Tibial artery (tissue), 4 donors: ENCODE measurements at regions not wholly inside any gene's neighbourhood (a gene's known extent, or its start where the extent isn't known, plus 50 kb on each side); places are given as distances from the start of the nearest gene placed in this dataset.

Experiments
- DNase-seq, 2 donors: peaks; one replicate each; pipeline ENCODE4 v3.0.0-alpha.2; 2019
- H3K27ac ChIP-seq, 2 donors: fragments of 200-600 bp; sonication (generic) in 1 of 2; 1 replicate in 1 of 2; 2 replicates in 1 of 2; pipeline ENCODE4 v1.5.1; 2018 to 2019; ENCODE audit warnings: mild to moderate bottlenecking in 1 of 2
- H3K27me3 ChIP-seq, 2 donors: fragments of 200-600 bp; sonication (generic) in 1 of 2; one replicate each; pipeline versions ENCODE4 v1.5.1 to v1.6.0; 2016 to 2019
- H3K36me3 ChIP-seq, 3 donors: fragments of 200-600 bp; sonication (generic) in 2 of 3; one replicate each; pipeline ENCODE4 v1.5.1; 2016 to 2019; ENCODE audit warnings: mild to moderate bottlenecking in 2 of 3
- H3K4me1 ChIP-seq, 4 donors: fragments of 200-600 bp; sonication (generic) in 2 of 4; 1 replicate in 3 of 4; 2 replicates in 1 of 4; pipeline ENCODE4 v1.5.1; 2016 to 2019
- H3K4me3 ChIP-seq, 2 donors: fragments of 200-600 bp; sonication (generic) in 1 of 2; 1 replicate in 1 of 2; 2 replicates in 1 of 2; pipeline ENCODE4 v1.5.1; 2018 to 2019; ENCODE audit warnings: mild to moderate bottlenecking in 2 of 2
- H3K9me3 ChIP-seq, 3 donors: fragments of 200-600 bp; sonication (generic) in 1 of 3; one replicate each; pipeline ENCODE4 v1.5.1; 2016 to 2019
- CTCF ChIP-seq, 2 experiments: fragments of 200-600 bp in 1 of 2; fragments of 450-650 bp in 1 of 2; IDR thresholded peaks; one replicate each; pipeline ENCODE4 v1.5.1; 2017 to 2019; ENCODE audit warnings: antibody characterized with exemption in 2 of 2, mild to moderate bottlenecking in 1 of 2, moderate library complexity in 1 of 2
- intact Hi-C: fragments of 100-400 bp; cut with DNase I; formaldehyde crosslinking; loops from one replicate; pipeline ENCODE4 v1.15.0; 2023; ENCODE audit warnings: low total_unique reads

GRCh38 chr2:144854596-144854995 is 334.7 kb upstream of the ZEB2 start:
- Histone ChIP-seq H3K27ac (no peak overlapping the region), H3K27me3 (no peaks in the 10 kb centered on the region), H3K4me3 (no peak overlapping the region), H3K4me1 (no peaks in the 10 kb centered on the region), H3K36me3 (no peaks in the 10 kb centered on the region), H3K9me3 (peaks cover 0 to 9% (median 0%) of the 10 kb centered on the region in 3 donors)
- no peak for DNase-seq
- intact Hi-C loops: no loop called here
- TF ChIP-seq CTCF (IDR thresholded peaks at IDR 0.05): no peak

- TF ChIP-seq CTCF (IDR thresholded peaks at IDR 0.05): no peak
- no peak for DNase-seq
- Histone ChIP-seq H3K9me3 (peaks cover 0 to 2% (median 0%) of the 10 kb centered on the region in 3 donors), H3K4me3 (no peak overlapping the region), H3K27ac (no peak overlapping the region), H3K4me1 (no peaks in the 10 kb centered on the region), H3K27me3 (no peaks in the 10 kb centered on the region), H3K36me3 (no peaks in the 10 kb centered on the region)
- intact Hi-C loops: no loop called here
Observed at GRCh38 chr2:144849612-144850011, 329.7 kb upstream of the ZEB2 start.

- no peak overlapping the region for H3K27ac ChIP-seq
- H3K9me3 ChIP-seq: no peaks in the 10 kb centered on the region
- intact Hi-C loops: no loop called here
- DNase-seq: no peak
- H3K36me3 ChIP-seq: no peaks in the 10 kb centered on the region
- no peak overlapping the region for H3K4me3 ChIP-seq
- H3K27me3 ChIP-seq: no peaks in the 10 kb centered on the region
- TF ChIP-seq CTCF (IDR thresholded peaks at IDR 0.05): no peak
- H3K4me1 ChIP-seq: no peaks in the 10 kb centered on the region
Observed at GRCh38 chr2:144848423-144848822, 328.5 kb upstream of the ZEB2 start.

- H3K4me1 ChIP-seq: no peaks in the 10 kb centered on the region
- H3K27me3 ChIP-seq: no peaks in the 10 kb centered on the region
- no peak overlapping the region for H3K4me3 ChIP-seq
- intact Hi-C loops: no loop called here
- no peak for DNase-seq
- no peak overlapping the region for H3K27ac ChIP-seq
- no peaks in the 10 kb centered on the region for H3K36me3 ChIP-seq
- no peaks in the 10 kb centered on the region for H3K9me3 ChIP-seq
- no peak for TF ChIP-seq CTCF (IDR thresholded peaks at IDR 0.05)
Observed at GRCh38 chr2:144847347-144848080, 327.6 kb upstream of the ZEB2 start.

GRCh38 chr2:144836635-144837350 is 316.9 kb upstream of the ZEB2 start:
- Histone ChIP-seq H3K4me3 (no peak overlapping the region), H3K36me3 (no peaks in the 10 kb centered on the region), H3K27ac (no peak overlapping the region), H3K27me3 (no peaks in the 10 kb centered on the region), H3K4me1 (peaks cover 0 to 9% (median 6%) of the 10 kb centered on the region in 4 donors), H3K9me3 (no peaks in the 10 kb centered on the region)
- no peak for DNase-seq
- intact Hi-C loops: no loop called here
- TF ChIP-seq CTCF (IDR thresholded peaks at IDR 0.05): no peak
